Astrocyte (in vitro differentiated cells and primary cell): ENCODE measurements at regions not wholly inside any gene's neighbourhood (a gene's known extent, or its start where the extent isn't known, plus 50 kb on each side); places are given as distances from the start of the nearest gene placed in this dataset.

Experiments used
- EZH2 ChIP-seq: IDR thresholded peaks from 2 replicates; pipeline ENCODE4 v1.6.1; 2012; ENCODE audit warnings: mild to moderate bottlenecking, low read length, inconsistent platforms; ENCODE audit not compliant: insufficient read depth
- TF ChIP-seq, protein P1 (sequence below): IDR thresholded peaks from 2 replicates; pipeline ENCODE4 v1.5.1; 2011; ENCODE audit warnings: low read depth, mild to moderate bottlenecking, inconsistent platforms, low read length, moderate library complexity; ENCODE audit not compliant: insufficient read depth

DNA sequence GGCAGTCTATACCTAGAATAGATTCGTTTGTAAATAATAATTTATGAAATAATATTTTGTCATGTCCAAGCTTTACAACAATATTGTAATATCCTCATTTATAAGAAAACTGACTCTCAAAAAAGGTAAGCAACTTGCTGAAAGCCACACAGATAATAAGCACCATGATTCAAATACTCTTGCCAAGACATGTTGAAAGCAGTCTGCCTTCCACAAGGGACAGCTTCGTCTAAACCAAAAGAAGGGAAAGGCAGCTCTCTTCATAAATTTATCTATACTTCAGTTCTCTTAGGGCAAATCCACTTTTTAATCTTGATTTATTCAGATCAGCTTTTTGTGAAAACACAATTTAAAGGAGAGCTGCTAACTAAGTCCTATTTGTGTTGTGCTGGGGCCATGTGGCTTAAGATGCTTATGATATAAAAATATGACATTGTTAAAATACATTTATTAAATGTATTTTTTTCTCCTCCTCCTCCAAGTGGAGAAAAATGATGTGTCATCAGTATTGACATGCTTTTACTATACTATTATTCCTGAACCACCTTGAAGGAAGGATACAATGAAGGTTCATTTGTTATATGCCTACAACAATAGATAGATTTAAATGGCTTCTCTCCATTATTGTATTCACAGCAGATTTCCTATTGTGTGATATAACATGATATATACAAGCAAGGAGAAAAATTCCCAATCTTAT lies 737.0 kb downstream of the HDGFL1 start:
- TF ChIP-seq, protein P1, sequence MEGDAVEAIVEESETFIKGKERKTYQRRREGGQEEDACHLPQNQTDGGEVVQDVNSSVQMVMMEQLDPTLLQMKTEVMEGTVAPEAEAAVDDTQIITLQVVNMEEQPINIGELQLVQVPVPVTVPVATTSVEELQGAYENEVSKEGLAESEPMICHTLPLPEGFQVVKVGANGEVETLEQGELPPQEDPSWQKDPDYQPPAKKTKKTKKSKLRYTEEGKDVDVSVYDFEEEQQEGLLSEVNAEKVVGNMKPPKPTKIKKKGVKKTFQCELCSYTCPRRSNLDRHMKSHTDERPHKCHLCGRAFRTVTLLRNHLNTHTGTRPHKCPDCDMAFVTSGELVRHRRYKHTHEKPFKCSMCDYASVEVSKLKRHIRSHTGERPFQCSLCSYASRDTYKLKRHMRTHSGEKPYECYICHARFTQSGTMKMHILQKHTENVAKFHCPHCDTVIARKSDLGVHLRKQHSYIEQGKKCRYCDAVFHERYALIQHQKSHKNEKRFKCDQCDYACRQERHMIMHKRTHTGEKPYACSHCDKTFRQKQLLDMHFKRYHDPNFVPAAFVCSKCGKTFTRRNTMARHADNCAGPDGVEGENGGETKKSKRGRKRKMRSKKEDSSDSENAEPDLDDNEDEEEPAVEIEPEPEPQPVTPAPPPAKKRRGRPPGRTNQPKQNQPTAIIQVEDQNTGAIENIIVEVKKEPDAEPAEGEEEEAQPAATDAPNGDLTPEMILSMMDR = no peak
- no peak for TF ChIP-seq EZH2
